HL-60 (cell line): ENCODE measurements at regions not wholly inside any gene's neighbourhood (a gene's known extent, or its start where the extent isn't known, plus 50 kb on each side); places are given as distances from the start of the nearest gene placed in this dataset.

Experiments
- POLR2AphosphoS5 ChIP-seq: IDR thresholded peaks from 2 replicates; pipeline ENCODE4 v1.6.1; 2012; ENCODE audit warnings: low read depth
- REST ChIP-seq: IDR thresholded peaks from 2 replicates; pipeline ENCODE4 v1.6.1; 2012; ENCODE audit warnings: low read depth; ENCODE audit not compliant: insufficient replicate concordance
- SPI1 ChIP-seq: IDR thresholded peaks from 2 replicates; pipeline ENCODE4 v1.6.1; 2012; ENCODE audit warnings: low read depth, mild to moderate bottlenecking, borderline replicate concordance
- TF ChIP-seq, protein P1 (sequence below): IDR thresholded peaks from one replicate; pipeline ENCODE4 v1.5.1; 2011; ENCODE audit warnings: low read length, control low read depth, inconsistent platforms; ENCODE audit not compliant: insufficient read depth

DNA sequence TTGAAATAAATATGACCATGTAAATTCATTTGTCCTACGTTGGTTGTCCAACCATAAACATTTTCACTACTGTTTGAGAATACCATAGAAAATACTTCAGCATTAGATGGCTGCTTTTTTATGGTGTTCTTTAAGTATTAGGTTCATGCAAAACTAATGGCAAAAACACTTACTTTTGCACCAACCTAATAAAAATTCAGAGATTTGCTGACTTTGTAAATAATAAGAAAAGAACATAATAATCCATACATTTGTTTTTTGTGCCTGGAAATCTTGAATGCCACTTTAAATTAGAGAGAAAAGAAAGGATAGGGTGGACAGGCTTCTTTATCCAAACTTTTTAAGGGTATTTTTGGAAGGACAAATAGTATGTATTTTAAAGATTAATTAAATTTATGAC is 719.7 kb upstream of the TYRP1 start:
- TF ChIP-seq REST (no peak), SPI1 (no peak), POLR2AphosphoS5 (no peak)
- TF ChIP-seq, protein P1, sequence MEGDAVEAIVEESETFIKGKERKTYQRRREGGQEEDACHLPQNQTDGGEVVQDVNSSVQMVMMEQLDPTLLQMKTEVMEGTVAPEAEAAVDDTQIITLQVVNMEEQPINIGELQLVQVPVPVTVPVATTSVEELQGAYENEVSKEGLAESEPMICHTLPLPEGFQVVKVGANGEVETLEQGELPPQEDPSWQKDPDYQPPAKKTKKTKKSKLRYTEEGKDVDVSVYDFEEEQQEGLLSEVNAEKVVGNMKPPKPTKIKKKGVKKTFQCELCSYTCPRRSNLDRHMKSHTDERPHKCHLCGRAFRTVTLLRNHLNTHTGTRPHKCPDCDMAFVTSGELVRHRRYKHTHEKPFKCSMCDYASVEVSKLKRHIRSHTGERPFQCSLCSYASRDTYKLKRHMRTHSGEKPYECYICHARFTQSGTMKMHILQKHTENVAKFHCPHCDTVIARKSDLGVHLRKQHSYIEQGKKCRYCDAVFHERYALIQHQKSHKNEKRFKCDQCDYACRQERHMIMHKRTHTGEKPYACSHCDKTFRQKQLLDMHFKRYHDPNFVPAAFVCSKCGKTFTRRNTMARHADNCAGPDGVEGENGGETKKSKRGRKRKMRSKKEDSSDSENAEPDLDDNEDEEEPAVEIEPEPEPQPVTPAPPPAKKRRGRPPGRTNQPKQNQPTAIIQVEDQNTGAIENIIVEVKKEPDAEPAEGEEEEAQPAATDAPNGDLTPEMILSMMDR: no peak
